Natural killer cell (primary cell): ENCODE measurements at regions not wholly inside any gene's neighbourhood (a gene's known extent, or its start where the extent isn't known, plus 50 kb on each side); places are given as distances from the start of the nearest gene placed in this dataset.

Experiments used
- ATAC-seq, 3 donors: fragments of 150-1000 bp in 2 of 3; fragments of 200-7000 bp in 1 of 3; cut with Tn5 transposase; 1 replicate in 1 of 3; 2 replicates in 2 of 3; pipeline ENCODE4 v1.10.0; 2021; ENCODE audit warnings: mild to moderate bottlenecking in 2 of 3, moderate library complexity in 2 of 3
- DNase-seq, 2 donors: peaks; one replicate each; pipeline versions ENCODE4 v3.0.0 to v3.0.0-alpha.2; 2013 to 2021; ENCODE audit warnings: mixed read lengths in 1 of 2
- H3K27ac ChIP-seq: one replicate; pipeline ENCODE4 v1.5.1; 2013; ENCODE audit warnings: mild to moderate bottlenecking, low read length
- H3K27me3 ChIP-seq: one replicate; pipeline ENCODE4 v1.6.1; 2013; ENCODE audit warnings: low read length; ENCODE audit not compliant: control insufficient read depth, insufficient read depth
- H3K36me3 ChIP-seq: one replicate; pipeline ENCODE4 v1.6.1; 2013; ENCODE audit warnings: low read length; ENCODE audit not compliant: control insufficient read depth, insufficient read depth
- H3K4me1 ChIP-seq: one replicate; pipeline ENCODE4 v1.6.1; 2013; ENCODE audit warnings: low read length; ENCODE audit not compliant: control insufficient read depth, insufficient read depth
- H3K4me3 ChIP-seq: one replicate; pipeline ENCODE4 v1.5.1; 2013; ENCODE audit warnings: low read length
- H3K9me3 ChIP-seq: one replicate; pipeline ENCODE4 v1.6.1; 2013; ENCODE audit warnings: low read length; ENCODE audit not compliant: control insufficient read depth, insufficient read depth
- H3K27ac Mint-ChIP-seq, 2 donors: one replicate each; pipeline ENCODE4 v1.8.0; 2022; ENCODE audit warnings: mild to moderate bottlenecking in 2 of 2, mixed read lengths in 2 of 2, moderate library complexity in 1 of 2
- H3K27me3 Mint-ChIP-seq, 2 donors: one replicate each; pipeline ENCODE4 v1.8.0; 2022; ENCODE audit warnings: low read depth in 2 of 2, mixed read lengths in 2 of 2
- H3K36me3 Mint-ChIP-seq: one replicate; pipeline ENCODE4 v1.8.0; 2022; ENCODE audit warnings: mixed read lengths
- H3K4me1 Mint-ChIP-seq, 2 donors: one replicate each; pipeline ENCODE4 v1.8.0; 2022; ENCODE audit warnings: mixed read lengths in 2 of 2
- H3K4me3 Mint-ChIP-seq: one replicate; pipeline ENCODE4 v1.8.0; 2022; ENCODE audit warnings: mild to moderate bottlenecking, moderate library complexity, mixed read lengths
- H3K9me3 Mint-ChIP-seq, 2 donors: one replicate each; pipeline ENCODE4 v1.8.0; 2022; ENCODE audit warnings: mixed read lengths in 2 of 2
- WGBS: methylation state at CpG from one replicate; pipeline ENCODE4 v1.1.7; 2013; ENCODE audit warnings: missing lambda C conversion rate; ENCODE audit not compliant: insufficient coverage; 5-methylcytosine and 5-hydroxymethylcytosine counted together
- intact Hi-C: fragments of 100-400 bp; cut with micrococcal nuclease; formaldehyde crosslinking; loops from one replicate; pipeline ENCODE4 v1.14.2; 2022
- TF ChIP-seq, protein P1 (sequence below): fragments of 200-600 bp; IDR thresholded peaks from one replicate; pipeline ENCODE4 v1.8.0; 2022; ENCODE audit warnings: antibody characterized with exemption

DNA sequence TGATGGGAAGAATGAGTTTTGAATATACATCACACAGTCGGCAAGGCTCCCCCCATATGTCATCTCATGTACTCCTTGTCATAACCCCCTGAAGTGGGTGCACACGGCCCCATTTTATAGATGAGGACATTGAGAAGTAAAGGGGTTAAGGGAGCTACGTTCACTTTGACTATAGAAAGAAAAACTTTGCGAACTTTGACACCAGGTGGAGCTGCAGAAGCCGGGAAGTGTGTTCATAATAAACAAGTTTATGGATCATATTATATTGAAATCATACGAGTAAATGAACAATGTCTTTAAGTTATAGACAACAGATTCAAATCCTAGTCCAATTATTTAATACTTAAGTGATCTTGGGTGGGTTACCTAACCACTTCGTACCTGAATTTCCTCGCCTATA lies 203.8 kb upstream of the PITX2 start:
- Mint-ChIP-seq H3K27me3 (no peaks in the 10 kb centered on the region), H3K27ac (no peak overlapping the region), H3K4me1 (no peaks in the 10 kb centered on the region), H3K4me3 (no peak overlapping the region), H3K36me3 (no peaks in the 10 kb centered on the region), H3K9me3 (peaks cover 0 to 2% of the 10 kb centered on the region in 2 donors)
- ATAC-seq (no peak), DNase-seq (no peak)
- intact Hi-C loops, result no loop called here
- H3K9me3 ChIP-seq, result peaks cover 3% of the 10 kb centered on the region
- no peak overlapping the region for H3K27ac ChIP-seq
- TF ChIP-seq, protein P1, sequence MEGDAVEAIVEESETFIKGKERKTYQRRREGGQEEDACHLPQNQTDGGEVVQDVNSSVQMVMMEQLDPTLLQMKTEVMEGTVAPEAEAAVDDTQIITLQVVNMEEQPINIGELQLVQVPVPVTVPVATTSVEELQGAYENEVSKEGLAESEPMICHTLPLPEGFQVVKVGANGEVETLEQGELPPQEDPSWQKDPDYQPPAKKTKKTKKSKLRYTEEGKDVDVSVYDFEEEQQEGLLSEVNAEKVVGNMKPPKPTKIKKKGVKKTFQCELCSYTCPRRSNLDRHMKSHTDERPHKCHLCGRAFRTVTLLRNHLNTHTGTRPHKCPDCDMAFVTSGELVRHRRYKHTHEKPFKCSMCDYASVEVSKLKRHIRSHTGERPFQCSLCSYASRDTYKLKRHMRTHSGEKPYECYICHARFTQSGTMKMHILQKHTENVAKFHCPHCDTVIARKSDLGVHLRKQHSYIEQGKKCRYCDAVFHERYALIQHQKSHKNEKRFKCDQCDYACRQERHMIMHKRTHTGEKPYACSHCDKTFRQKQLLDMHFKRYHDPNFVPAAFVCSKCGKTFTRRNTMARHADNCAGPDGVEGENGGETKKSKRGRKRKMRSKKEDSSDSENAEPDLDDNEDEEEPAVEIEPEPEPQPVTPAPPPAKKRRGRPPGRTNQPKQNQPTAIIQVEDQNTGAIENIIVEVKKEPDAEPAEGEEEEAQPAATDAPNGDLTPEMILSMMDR, result no peak
- H3K4me1 ChIP-seq, result no peaks in the 10 kb centered on the region
- no peaks in the 10 kb centered on the region for H3K27me3 ChIP-seq
- WGBS, result 94% methylated on average over 6 of the region's 8 CpGs
- no peak overlapping the region for H3K4me3 ChIP-seq
- H3K36me3 ChIP-seq, result no peaks in the 10 kb centered on the region

DNA sequence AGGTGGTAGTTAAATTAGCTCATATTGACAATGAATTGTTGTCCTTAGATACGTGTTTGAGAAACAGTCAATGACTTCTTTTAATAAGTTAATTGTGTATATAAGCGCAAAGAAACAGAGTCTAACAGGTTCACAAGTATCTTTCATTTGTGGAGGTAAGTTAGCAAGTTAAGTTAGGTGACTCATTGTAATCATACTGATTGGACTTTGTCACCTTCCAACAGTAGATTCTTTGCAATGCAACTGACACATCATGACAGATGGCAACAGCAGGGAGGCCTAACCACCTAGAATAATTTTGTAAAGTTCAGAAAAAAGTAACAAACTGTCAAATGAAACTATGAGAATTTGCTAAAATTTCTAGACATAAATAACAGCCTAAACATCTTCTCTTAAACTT lies 207.6 kb upstream of the PITX2 start:
- no peaks in the 10 kb centered on the region for H3K36me3 Mint-ChIP-seq
- DNase-seq (no peak), ATAC-seq (no peak)
- H3K27me3 ChIP-seq, result no peaks in the 10 kb centered on the region
- H3K27me3 Mint-ChIP-seq, result no peaks in the 10 kb centered on the region
- H3K9me3 ChIP-seq, result no peaks in the 10 kb centered on the region
- TF ChIP-seq, protein P1, result no peak
- WGBS, result 41% methylated on average over 2 of the region's 2 CpGs
- H3K4me1 ChIP-seq, result no peaks in the 10 kb centered on the region
- no peak overlapping the region for H3K27ac ChIP-seq
- intact Hi-C loops, result no loop called here
- no peaks in the 10 kb centered on the region for H3K4me1 Mint-ChIP-seq
- peaks cover 0 to 3% of the 10 kb centered on the region in 2 donors for H3K9me3 Mint-ChIP-seq
- H3K4me3 ChIP-seq, result no peak overlapping the region
- no peak overlapping the region for H3K4me3 Mint-ChIP-seq
- H3K27ac Mint-ChIP-seq, result no peak overlapping the region
- H3K36me3 ChIP-seq, result no peaks in the 10 kb centered on the region

DNA sequence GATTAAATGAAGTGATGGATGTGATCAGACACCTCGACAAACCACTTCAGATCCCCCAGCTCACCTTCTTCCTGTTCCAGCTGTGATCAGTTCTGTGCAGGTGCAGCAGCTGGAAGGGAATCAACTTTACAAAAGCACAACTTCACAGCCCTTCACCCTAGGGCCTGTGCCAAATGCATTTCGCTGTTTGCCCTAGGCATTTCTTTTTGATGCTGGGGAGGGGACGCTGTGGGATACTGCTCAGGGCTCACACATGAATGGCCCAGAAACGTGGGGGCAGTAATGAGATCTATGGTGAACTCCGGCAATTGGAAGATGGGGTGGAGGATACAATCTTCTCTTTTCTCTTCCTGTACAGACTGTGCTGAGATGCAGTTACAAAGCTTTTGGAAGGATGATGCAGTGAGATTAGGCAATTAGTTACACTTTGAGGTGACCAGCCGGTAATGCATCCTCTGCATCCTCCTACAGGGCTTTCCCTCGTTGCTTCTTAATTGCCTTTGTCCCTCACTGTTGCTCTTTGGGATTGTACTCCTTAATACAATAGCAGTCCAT lies 215.1 kb upstream of the PITX2 start:
- Mint-ChIP-seq H3K4me3 (no peak overlapping the region), H3K27ac (no peak overlapping the region), H3K4me1 (no peaks in the 10 kb centered on the region), H3K27me3 (no peaks in the 10 kb centered on the region), H3K36me3 (no peaks in the 10 kb centered on the region), H3K9me3 (no peaks in the 10 kb centered on the region)
- 59% methylated on average over 6 of the region's 7 CpGs for WGBS
- intact Hi-C loops, result no loop called here
- H3K4me1 ChIP-seq, result no peaks in the 10 kb centered on the region
- ATAC-seq (no peak), DNase-seq (no peak)
- no peak overlapping the region for H3K4me3 ChIP-seq
- TF ChIP-seq, protein P1, result no peak
- H3K36me3 ChIP-seq, result no peaks in the 10 kb centered on the region
- H3K27ac ChIP-seq, result no peak overlapping the region
- no peaks in the 10 kb centered on the region for H3K9me3 ChIP-seq
- H3K27me3 ChIP-seq, result no peaks in the 10 kb centered on the region

DNA sequence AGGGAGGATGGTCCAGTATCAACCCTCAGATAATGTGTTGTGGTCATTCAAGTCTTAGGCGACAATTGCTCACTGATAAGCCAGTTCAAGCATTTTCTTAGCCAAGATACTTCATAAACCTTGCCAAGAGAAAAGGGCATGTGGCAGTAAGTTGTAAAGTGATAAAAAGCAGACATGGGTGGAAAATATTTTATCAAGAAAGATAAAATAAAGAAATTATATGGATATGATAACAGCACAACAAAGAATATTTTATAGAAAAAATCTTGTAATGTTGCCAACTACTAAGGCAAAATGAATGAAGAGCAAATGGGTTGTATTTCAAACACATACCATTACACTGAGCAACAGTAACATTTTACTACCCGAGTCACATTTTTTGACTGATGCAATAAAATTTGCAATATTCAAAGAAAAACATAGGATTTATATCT lies 217.4 kb upstream of the PITX2 start:
- Histone ChIP-seq H3K4me1 (no peaks in the 10 kb centered on the region), H3K27ac (no peak overlapping the region), H3K9me3 (no peaks in the 10 kb centered on the region), H3K36me3 (no peaks in the 10 kb centered on the region), H3K27me3 (no peaks in the 10 kb centered on the region), H3K4me3 (no peak overlapping the region)
- TF ChIP-seq, protein P1, result no peak
- no peak overlapping the region for H3K4me3 Mint-ChIP-seq
- DNase-seq (no peak), ATAC-seq (no peak)
- H3K36me3 Mint-ChIP-seq, result no peaks in the 10 kb centered on the region
- peaks cover 2% of the 10 kb centered on the region in 2 donors for H3K9me3 Mint-ChIP-seq
- no peaks in the 10 kb centered on the region for H3K27me3 Mint-ChIP-seq
- 100% methylated on average over 2 of the region's 2 CpGs for WGBS
- H3K27ac Mint-ChIP-seq, result no peak overlapping the region
- intact Hi-C loops, result no loop called here
- no peaks in the 10 kb centered on the region for H3K4me1 Mint-ChIP-seq
